Endodermal cell (in vitro differentiated cells): ENCODE measurements at regions not wholly inside any gene's neighbourhood (a gene's known extent, or its start where the extent isn't known, plus 50 kb on each side); places are given as distances from the start of the nearest gene placed in this dataset.

Experiments
- DNase-seq: peaks from one replicate; pipeline ENCODE4 v3.0.0-alpha.2; 2017
- H3K27ac ChIP-seq: 2 replicates; pipeline ENCODE4 v1.5.1; 2013; ENCODE audit warnings: mild to moderate bottlenecking, low read depth, low read length, moderate library complexity
- H3K27me3 ChIP-seq: 2 replicates; pipeline ENCODE4 v1.6.1; 2013; ENCODE audit warnings: mild to moderate bottlenecking, low read length, moderate library complexity; ENCODE audit not compliant: insufficient read depth, control insufficient read depth, poor library complexity, severe bottlenecking
- H3K36me3 ChIP-seq: 2 replicates; pipeline ENCODE4 v1.7.0; 2013; ENCODE audit warnings: mild to moderate bottlenecking, low read length, moderate library complexity; ENCODE audit not compliant: control insufficient read depth, insufficient read depth
- H3K4me1 ChIP-seq: one replicate; pipeline ENCODE4 v1.7.0; 2013; ENCODE audit warnings: low read length; ENCODE audit not compliant: control insufficient read depth, insufficient read depth
- H3K4me3 ChIP-seq: 2 replicates; pipeline ENCODE4 v1.5.1; 2013; ENCODE audit warnings: mild to moderate bottlenecking, low read length, moderate library complexity
- H3K9ac ChIP-seq: 2 replicates; pipeline ENCODE4 v1.6.1; 2013; ENCODE audit warnings: mild to moderate bottlenecking, low read length, moderate library complexity; ENCODE audit not compliant: poor library complexity, severe bottlenecking; ENCODE audit errors: extremely low read depth
- H3K9me3 ChIP-seq: 2 replicates; pipeline ENCODE4 v1.6.1; 2013; ENCODE audit warnings: mild to moderate bottlenecking, low read length, moderate library complexity; ENCODE audit not compliant: control insufficient read depth
- H3K27ac Mint-ChIP-seq: 2 replicates; pipeline ENCODE4 v1.8.0; 2020; ENCODE audit warnings: mixed read lengths
- H3K27me3 Mint-ChIP-seq: 2 replicates; pipeline ENCODE4 v1.8.0; 2021; ENCODE audit warnings: mild to moderate bottlenecking, mixed read lengths; ENCODE audit not compliant: insufficient read depth
- H3K36me3 Mint-ChIP-seq: 2 replicates; pipeline ENCODE4 v1.8.0; 2020; ENCODE audit warnings: low read depth, mixed read lengths
- H3K4me1 Mint-ChIP-seq: 2 replicates; pipeline ENCODE4 v1.8.0; 2020; ENCODE audit warnings: mixed read lengths
- H3K4me3 Mint-ChIP-seq: 2 replicates; pipeline ENCODE4 v1.8.0; 2020; ENCODE audit warnings: mild to moderate bottlenecking, moderate library complexity, mixed read lengths
- H3K9me3 Mint-ChIP-seq: 2 replicates; pipeline ENCODE4 v1.8.0; 2020; ENCODE audit warnings: mild to moderate bottlenecking, mixed read lengths
- CTCF ChIP-seq: fragments of 200-600 bp; sonication (generic); conservative IDR thresholded peaks from 2 replicates; pipeline ENCODE4 v1.5.0; 2021; ENCODE audit warnings: antibody characterized with exemption, mild to moderate bottlenecking
- WGBS, 2 experiments: methylation state at CpG; one replicate each; pipeline versions ENCODE4 v1.1.5 to v1.1.7; 2013; ENCODE audit warnings: missing lambda C conversion rate in 2 of 2, mixed read lengths in 1 of 2; ENCODE audit not compliant: insufficient coverage in 1 of 2, insufficient read length in 1 of 2; 5-methylcytosine and 5-hydroxymethylcytosine counted together

GRCh38 chr13:93036380-93036779 lies 190.2 kb upstream of the GPC6 start:
- no peak overlapping the region for H3K9ac ChIP-seq
- H3K36me3 Mint-ChIP-seq, result peaks cover 8% of the 10 kb centered on the region
- H3K4me3 ChIP-seq, result no peak overlapping the region
- H3K27me3 Mint-ChIP-seq, result no peaks in the 10 kb centered on the region
- H3K9me3 ChIP-seq, result peaks cover 24% of the 10 kb centered on the region
- H3K4me1 ChIP-seq, result no peaks in the 10 kb centered on the region
- H3K27me3 ChIP-seq, result no peaks in the 10 kb centered on the region
- H3K4me3 Mint-ChIP-seq, result no peak overlapping the region
- TF ChIP-seq CTCF, result no peak
- H3K36me3 ChIP-seq, result no peaks in the 10 kb centered on the region
- no peak overlapping the region for H3K27ac ChIP-seq
- peaks cover 26% of the 10 kb centered on the region for H3K9me3 Mint-ChIP-seq
- peaks cover 20% of the 10 kb centered on the region for H3K4me1 Mint-ChIP-seq
- DNase-seq, result no peak
- WGBS, 2 experiments, result 90 to 100% methylated on average over 2 of the region's 3 CpGs
- no peak overlapping the region for H3K27ac Mint-ChIP-seq

- Histone ChIP-seq H3K4me1 (no peaks in the 10 kb centered on the region), H3K27me3 (no peaks in the 10 kb centered on the region), H3K9ac (no peak overlapping the region), H3K9me3 (peaks cover 24% of the 10 kb centered on the region), H3K4me3 (no peak overlapping the region), H3K27ac (no peak overlapping the region), H3K36me3 (no peaks in the 10 kb centered on the region)
- peaks cover 22% of the 10 kb centered on the region for H3K4me1 Mint-ChIP-seq
- H3K4me3 Mint-ChIP-seq, result no peak overlapping the region
- no peak for DNase-seq
- H3K9me3 Mint-ChIP-seq, result peaks cover 26% of the 10 kb centered on the region
- H3K27me3 Mint-ChIP-seq, result no peaks in the 10 kb centered on the region
- TF ChIP-seq CTCF, result no peak
- H3K27ac Mint-ChIP-seq, result no peak overlapping the region
- 86 to 100% methylated on average over 2 to 3 of the region's 5 CpGs for WGBS, 2 experiments
- H3K36me3 Mint-ChIP-seq, result peaks cover 8% of the 10 kb centered on the region
These were observed 188.8 kb upstream of the GPC6 start for GRCh38 chr13:93037780-93038179.

- Mint-ChIP-seq H3K36me3 (peaks cover 8% of the 10 kb centered on the region), H3K27me3 (no peaks in the 10 kb centered on the region), H3K4me1 (peaks cover 21% of the 10 kb centered on the region), H3K4me3 (no peak overlapping the region), H3K27ac (no peak overlapping the region), H3K9me3 (peaks cover 26% of the 10 kb centered on the region)
- DNase-seq, result no peak
- peak overlapping the region; percentile 60 for H3K4me3 ChIP-seq
- no peak for TF ChIP-seq CTCF
- H3K9me3 ChIP-seq, result peaks cover 24% of the 10 kb centered on the region
- no peak overlapping the region for H3K27ac ChIP-seq
- no peaks in the 10 kb centered on the region for H3K36me3 ChIP-seq
- 93 to 95% methylated on average over 3 of the region's 3 CpGs for WGBS, 2 experiments
- no peak overlapping the region for H3K9ac ChIP-seq
- H3K27me3 ChIP-seq, result no peaks in the 10 kb centered on the region
- no peaks in the 10 kb centered on the region for H3K4me1 ChIP-seq
These were observed 188.4 kb upstream of the GPC6 start for GRCh38 chr13:93038187-93038586.
